GM19467 (cell line): ENCODE measurements at regions not wholly inside any gene's neighbourhood (a gene's known extent, or its start where the extent isn't known, plus 50 kb on each side); places are given as distances from the start of the nearest gene placed in this dataset.

Experiments used
- ATAC-seq: cut with Tn5 transposase; IDR thresholded peaks from one replicate; pipeline ENCODE4 v1.9.1; 2021; ENCODE audit warnings: mild to moderate bottlenecking, moderate library complexity; ENCODE audit not compliant: unreplicated experiment

- no peak for ATAC-seq
These were observed 334.5 kb upstream of the EMCN start for GRCh38 chr4:100852326-100852725.

GRCh38 chr4:100849319-100849718 is 331.5 kb upstream of the EMCN start:
- ATAC-seq, result no peak

GRCh38 chr4:100848841-100849240 is 331.0 kb upstream of the EMCN start:
- peak; percentile 88 for ATAC-seq

- ATAC-seq, result no peak
These were observed 326.1 kb upstream of the EMCN start for GRCh38 chr4:100843910-100844309.

- ATAC-seq, result no peak
These were observed 325.0 kb upstream of the EMCN start for GRCh38 chr4:100842856-100843255.

- ATAC-seq, result no peak
These were observed 324.1 kb upstream of the EMCN start for GRCh38 chr4:100841911-100842310.

GRCh38 chr4:100839712-100840111 is 321.9 kb upstream of the EMCN start:
- ATAC-seq, result no peak

GRCh38 chr4:100838286-100838685 is 320.5 kb upstream of the EMCN start:
- no peak for ATAC-seq

GRCh38 chr4:100836929-100837328 is 319.1 kb upstream of the EMCN start:
- ATAC-seq, result no peak

- ATAC-seq, result no peak
These were observed 316.8 kb upstream of the EMCN start for GRCh38 chr4:100834616-100835015.

- ATAC-seq, result no peak
These were observed 316.1 kb upstream of the EMCN start for GRCh38 chr4:100833906-100834305.

GRCh38 chr4:100828986-100829685 is 311.3 kb upstream of the EMCN start:
- no peak for ATAC-seq

GRCh38 chr4:100828364-100828763 is 310.5 kb upstream of the EMCN start:
- ATAC-seq, result no peak

- ATAC-seq, result no peak
These were observed 309.9 kb upstream of the EMCN start for GRCh38 chr4:100827756-100828155.

GRCh38 chr4:100826808-100827548 is 309.2 kb upstream of the EMCN start:
- ATAC-seq, result no peak

GRCh38 chr4:100826067-100826466 is 308.2 kb upstream of the EMCN start:
- ATAC-seq, result no peak

GRCh38 chr4:100823993-100824323 is 306.1 kb upstream of the EMCN start:
- peak; percentile 3 for ATAC-seq

GRCh38 chr4:100823066-100823992 is 305.5 kb upstream of the EMCN start:
- ATAC-seq, result peak; percentile 62

GRCh38 chr4:100820249-100820648 is 302.4 kb upstream of the EMCN start:
- ATAC-seq, result no peak

GRCh38 chr4:100819505-100819904 is 301.7 kb upstream of the EMCN start:
- no peak for ATAC-seq

- ATAC-seq, result no peak
These were observed 298.7 kb upstream of the EMCN start for GRCh38 chr4:100816436-100817045.
